ENCODE measurements at regions not wholly inside any gene's neighbourhood (a gene's known extent, or its start where the extent isn't known, plus 50 kb on each side); places are given as distances from the start of the nearest gene placed in this dataset.

DNA sequence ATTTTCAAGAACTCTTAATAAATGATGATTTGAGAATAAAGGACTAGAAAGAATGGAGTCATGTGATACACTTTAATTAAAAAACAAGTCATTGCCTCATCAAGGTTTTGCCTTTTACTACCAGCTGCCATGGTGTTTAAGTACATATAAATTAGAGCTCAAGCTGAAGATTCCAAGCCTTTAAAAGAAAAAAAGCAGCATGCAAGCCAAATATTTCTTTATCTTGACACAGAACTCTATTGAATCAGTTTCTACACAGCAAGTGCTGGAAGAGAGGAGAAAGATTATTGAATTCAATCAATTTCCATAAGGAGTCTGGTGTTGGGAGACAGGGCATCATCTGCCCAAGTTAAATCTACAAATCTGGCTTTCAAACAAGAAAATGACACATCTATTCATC, 347.9 kb downstream of the WDR11 start:
- TF ChIP-seq POLR2A (IDR thresholded peaks at IDR 0.05) = no peak
- TF ChIP-seq EP300 (IDR thresholded peaks at IDR 0.05; ENCODE audit: low read depth) = no peak
